Lower leg skin (tissue), 4 donors: ENCODE measurements at regions not wholly inside any gene's neighbourhood (a gene's known extent, or its start where the extent isn't known, plus 50 kb on each side); places are given as distances from the start of the nearest gene placed in this dataset.

ENCODE experiments used
- DNase-seq, 2 donors: peaks; one replicate each; pipeline ENCODE4 v3.0.0-alpha.2; 2019; ENCODE audit warnings: low spot score in 2 of 2
- H3K4me3 ChIP-seq: fragments of 200-600 bp; sonication (generic); 2 replicates; pipeline ENCODE4 v1.5.1; 2017; ENCODE audit warnings: mild to moderate bottlenecking, low read depth; ENCODE audit not compliant: poor library complexity, severe bottlenecking
- CTCF ChIP-seq, 3 donors: fragments of 450-650 bp; IDR thresholded peaks; one replicate each; pipeline ENCODE4 v1.5.1; 2016; ENCODE audit warnings: antibody characterized with exemption in 3 of 3, mild to moderate bottlenecking in 3 of 3, moderate library complexity in 2 of 3
- POLR2A ChIP-seq, 2 donors: fragments of 450-650 bp; IDR thresholded peaks; one replicate each; pipeline ENCODE4 v1.6.1; 2016 to 2017; ENCODE audit warnings: antibody characterized with exemption in 2 of 2, mild to moderate bottlenecking in 1 of 2, moderate library complexity in 1 of 2
- WGBS, 2 donors: methylation state at CpG; one replicate each; pipeline ENCODE4 v1.1.5; 2018; 5-methylcytosine and 5-hydroxymethylcytosine counted together
- intact Hi-C: fragments of 100-400 bp; cut with DNase I; formaldehyde crosslinking; loops from one replicate; pipeline ENCODE4 v1.15.0; 2023; ENCODE audit warnings: low total_unique reads

DNA sequence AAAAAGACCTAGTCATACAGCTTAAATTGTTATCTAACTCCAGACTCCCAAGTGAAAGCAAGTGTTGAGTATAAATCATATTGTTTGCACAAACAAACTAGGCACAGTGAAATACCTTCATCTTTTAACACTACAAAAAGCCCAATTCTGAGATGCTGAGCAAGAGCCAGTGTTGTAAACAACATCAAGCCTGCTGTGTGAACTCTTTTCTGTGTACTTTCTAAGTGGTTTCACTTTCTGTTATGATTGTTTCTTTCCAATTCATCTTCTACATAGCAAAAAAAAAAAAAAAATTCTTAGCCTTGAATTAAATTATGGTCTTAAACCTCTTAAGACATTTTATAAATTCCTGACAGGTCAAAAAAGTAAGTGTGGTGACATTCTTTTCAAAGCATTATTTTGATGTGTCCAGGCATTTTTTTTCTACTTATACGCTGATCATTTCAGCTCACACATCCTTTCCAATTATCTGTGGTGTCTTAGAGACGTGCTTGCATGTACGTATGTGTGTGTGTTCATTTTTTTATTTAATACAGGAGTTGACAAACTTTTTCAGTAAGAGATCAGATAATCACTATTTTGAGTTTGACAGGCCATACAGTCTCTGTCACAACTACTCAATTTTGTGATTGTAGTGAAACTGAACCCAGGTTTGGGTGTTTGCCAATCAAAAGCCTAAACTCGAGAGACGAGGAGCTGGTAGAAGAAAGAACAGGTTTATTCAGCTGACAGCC, 556.1 kb downstream of the CDH9 start:
- 47 to 50% methylated on average over 5 of the region's 5 CpGs for WGBS, 2 donors
- TF ChIP-seq CTCF (IDR thresholded peaks at IDR 0.05): no peak
- TF ChIP-seq POLR2A (IDR thresholded peaks at IDR 0.05): no peak
- intact Hi-C loops: no loop called here
- no peak overlapping the region for H3K4me3 ChIP-seq
- DNase-seq: no peak

GRCh38 chr5:26470439-26470838, 567.9 kb downstream of the CDH9 start:
- TF ChIP-seq POLR2A (IDR thresholded peaks at IDR 0.05) (no peak), CTCF (IDR thresholded peaks at IDR 0.05) (no peak)
- intact Hi-C loops: no loop called here
- no peak overlapping the region for H3K4me3 ChIP-seq
- DNase-seq: no peak

GRCh38 chr5:26439121-26439520, 599.3 kb downstream of the CDH9 start:
- intact Hi-C loops: no loop called here
- H3K4me3 ChIP-seq: no peak overlapping the region
- WGBS, 2 donors: 82 to 86% methylated on average over 1 of the region's 1 CpG
- no peak for DNase-seq
- no peak for TF ChIP-seq POLR2A (IDR thresholded peaks at IDR 0.05)
- no peak for TF ChIP-seq CTCF (IDR thresholded peaks at IDR 0.05)

DNA sequence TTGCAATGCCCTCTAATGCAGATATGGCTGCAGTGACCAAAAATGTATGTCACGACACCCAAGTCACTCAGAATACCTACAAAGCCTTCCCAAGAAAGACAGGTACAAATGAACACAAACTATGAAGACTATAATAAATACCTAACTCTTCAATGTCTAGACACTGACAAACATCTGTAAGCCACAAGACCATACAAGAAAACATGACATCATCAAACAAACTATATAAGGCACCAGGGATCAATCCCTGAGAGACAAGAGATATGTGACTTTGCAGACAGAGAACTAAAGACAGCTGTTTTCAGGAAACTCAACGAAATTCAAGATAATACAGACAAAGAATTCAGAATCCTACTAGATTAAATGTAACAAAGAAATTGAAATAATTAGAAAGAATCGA, 603.7 kb downstream of the CDH9 start:
- intact Hi-C loops: no loop called here
- H3K4me3 ChIP-seq: no peak overlapping the region
- DNase-seq: no peak
- WGBS, 2 donors: 74% methylated on average over 3 of the region's 3 CpGs
- TF ChIP-seq POLR2A (IDR thresholded peaks at IDR 0.05) (no peak), CTCF (IDR thresholded peaks at IDR 0.05) (no peak)

DNA sequence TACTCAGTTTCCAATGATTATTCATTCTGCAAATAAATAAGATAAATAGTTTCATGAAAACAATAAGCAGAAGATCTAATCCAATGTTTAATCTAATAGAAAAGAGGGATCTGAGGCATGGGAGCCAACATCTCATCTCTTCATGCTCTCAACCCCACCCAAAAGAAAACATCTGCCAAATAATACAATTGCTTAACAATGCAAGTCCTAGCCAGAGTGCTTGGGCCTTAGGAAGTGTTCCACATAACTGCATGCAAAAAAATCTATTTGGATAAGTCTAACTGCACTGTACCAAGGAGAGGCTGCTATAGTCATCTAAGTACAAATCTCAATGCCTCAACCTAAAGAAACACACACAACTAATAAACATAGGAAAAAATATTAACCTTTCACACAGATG, 606.0 kb downstream of the CDH9 start:
- intact Hi-C loops: no loop called here
- no peak overlapping the region for H3K4me3 ChIP-seq
- TF ChIP-seq POLR2A (IDR thresholded peaks at IDR 0.05) (no peak), CTCF (IDR thresholded peaks at IDR 0.05) (no peak)
- no peak for DNase-seq

GRCh38 chr5:26430323-26430722, 608.1 kb downstream of the CDH9 start:
- TF ChIP-seq CTCF (IDR thresholded peaks at IDR 0.05): no peak
- no peak for TF ChIP-seq POLR2A (IDR thresholded peaks at IDR 0.05)
- 88 to 95% methylated on average over 2 of the region's 2 CpGs for WGBS, 2 donors
- DNase-seq: no peak

More at GRCh38 chr5:26430323-26430722, 608.1 kb downstream of the CDH9 start:
- no peak overlapping the region for H3K4me3 ChIP-seq
- intact Hi-C loops: no loop called here
